HG02678 (cell line): ENCODE measurements at regions not wholly inside any gene's neighbourhood (a gene's known extent, or its start where the extent isn't known, plus 50 kb on each side); places are given as distances from the start of the nearest gene placed in this dataset.
A peak's percentile ranks its signal among the peaks of the same experiment; 100 is the strongest.
"Not testable (repeated sequence)": the region's sequence is repeated elsewhere in the genome, so short reads cannot be mapped to it uniquely, and the experiment has no call there.

Experiments used
- ATAC-seq: cut with Tn5 transposase; IDR thresholded peaks from one replicate; pipeline ENCODE4 v1.9.1; 2021; ENCODE audit warnings: mild to moderate bottlenecking, moderate library complexity; ENCODE audit not compliant: unreplicated experiment

DNA sequence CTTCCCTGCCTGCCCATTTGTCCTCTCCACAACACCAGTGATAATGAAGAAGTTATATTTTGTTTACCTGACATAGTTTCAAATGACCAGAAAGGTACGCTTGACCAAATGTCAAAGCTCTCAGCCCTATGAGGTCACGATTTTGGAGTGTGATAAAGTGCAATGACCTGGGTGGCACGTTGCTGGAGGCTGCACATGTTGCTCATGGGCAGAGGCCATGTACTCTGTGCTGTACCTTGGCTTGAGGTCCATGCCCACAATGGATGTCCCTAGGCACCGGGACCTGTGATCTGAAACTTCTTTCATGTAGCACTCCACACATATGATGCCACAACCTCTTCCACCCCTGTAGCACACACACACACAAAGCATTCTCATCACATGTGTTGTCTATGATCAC is 164.0 kb upstream of the HEY2 start:
- no peak for ATAC-seq

GRCh38 chr6:125586074-125586473 is 163.4 kb upstream of the HEY2 start:
- ATAC-seq: no peak

GRCh38 chr6:125586605-125587004 is 162.8 kb upstream of the HEY2 start:
- no peak for ATAC-seq

GRCh38 chr6:125587666-125588632 is 161.5 kb upstream of the HEY2 start:
- no peak for ATAC-seq

- not testable (repeated sequence) for ATAC-seq
Measured at GRCh38 chr6:125591796-125592195, 157.6 kb upstream of the HEY2 start.

- ATAC-seq: no peak
Measured at GRCh38 chr6:125593746-125594145, 155.7 kb upstream of the HEY2 start.

GRCh38 chr6:125596020-125596419 is 153.4 kb upstream of the HEY2 start:
- ATAC-seq: no peak

DNA sequence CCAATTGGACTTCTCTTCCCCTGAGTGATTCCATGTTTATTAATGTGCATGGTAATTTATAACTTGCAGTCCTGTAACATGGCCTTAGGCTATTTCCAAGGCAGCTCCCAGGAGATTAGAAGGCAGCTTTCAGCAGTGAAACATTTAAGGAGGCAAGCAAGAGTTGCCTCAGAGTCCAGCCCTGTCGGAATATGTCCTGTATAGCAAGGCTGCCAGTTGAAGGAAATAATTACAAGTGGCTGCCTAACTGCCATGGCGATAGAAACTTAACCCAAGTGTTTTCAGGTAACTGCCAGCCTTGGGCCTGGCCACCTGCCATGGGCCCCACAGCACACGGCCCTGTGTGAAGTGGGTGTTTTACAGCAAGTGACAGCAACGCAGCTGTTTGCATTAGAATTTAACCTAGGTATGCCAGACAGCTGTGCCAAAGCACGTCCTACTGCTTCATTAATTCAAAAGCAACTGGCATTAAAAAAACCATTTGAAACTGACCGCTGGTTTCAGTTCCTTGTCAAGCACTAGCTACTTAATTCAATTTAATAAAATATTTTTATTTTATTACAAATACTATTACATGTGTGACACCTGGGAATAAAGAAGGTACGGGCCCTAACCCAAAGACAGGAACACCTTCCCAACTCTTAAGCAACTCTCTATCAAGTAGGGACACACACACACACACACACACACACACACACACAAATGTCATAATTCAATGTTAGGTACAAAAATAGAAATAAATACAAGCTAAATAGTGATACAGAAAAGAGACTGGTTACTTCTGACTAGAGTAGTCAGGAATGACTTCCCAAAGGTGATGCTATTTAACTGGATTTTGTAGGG is 151.8 kb upstream of the HEY2 start:
- ATAC-seq: peak; percentile 55

DNA sequence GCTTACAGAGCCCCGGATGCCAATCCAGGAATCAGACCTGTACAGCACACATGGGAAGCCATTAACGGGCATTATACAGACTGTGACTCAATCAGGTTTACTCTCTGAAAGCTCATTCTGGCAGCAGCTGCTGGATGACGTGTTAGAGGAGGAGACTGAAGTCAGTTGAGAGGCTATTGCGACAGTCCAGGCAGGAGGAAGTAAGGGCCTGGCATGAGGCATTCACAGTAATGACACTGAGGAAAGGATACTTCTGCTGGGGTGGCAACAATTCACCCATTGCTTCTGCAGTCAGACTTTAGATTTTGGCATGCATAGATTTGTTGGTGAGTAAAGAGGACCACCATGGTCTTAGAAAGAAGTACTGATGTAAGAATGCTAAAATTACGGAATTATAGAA is 151.0 kb upstream of the HEY2 start:
- no peak for ATAC-seq

DNA sequence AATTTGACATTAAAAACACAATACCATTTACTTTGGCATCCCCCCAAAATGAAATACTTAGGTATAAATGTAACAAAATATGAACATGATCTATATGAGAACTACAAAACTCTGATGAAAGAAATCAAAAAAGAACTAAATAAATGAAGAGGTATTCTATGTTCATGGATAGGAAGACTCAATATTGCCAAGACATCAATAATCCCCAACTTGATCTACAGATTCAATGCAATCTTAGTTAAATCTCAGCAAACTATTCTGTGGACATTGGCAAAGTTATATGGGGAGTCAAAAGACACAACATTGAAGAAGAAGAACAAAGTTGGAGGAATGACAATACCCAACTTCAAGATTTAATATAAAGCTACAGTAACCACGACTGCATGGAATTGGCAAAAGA is 145.2 kb upstream of the HEY2 start:
- ATAC-seq: no peak

GRCh38 chr6:125611573-125612344 is 137.7 kb upstream of the HEY2 start:
- no peak for ATAC-seq

GRCh38 chr6:125612345-125612846 is 137.0 kb upstream of the HEY2 start:
- no peak for ATAC-seq

GRCh38 chr6:125618629-125619028 is 130.8 kb upstream of the HEY2 start:
- no peak for ATAC-seq

GRCh38 chr6:125623085-125623484 is 126.3 kb upstream of the HEY2 start:
- ATAC-seq: no peak

DNA sequence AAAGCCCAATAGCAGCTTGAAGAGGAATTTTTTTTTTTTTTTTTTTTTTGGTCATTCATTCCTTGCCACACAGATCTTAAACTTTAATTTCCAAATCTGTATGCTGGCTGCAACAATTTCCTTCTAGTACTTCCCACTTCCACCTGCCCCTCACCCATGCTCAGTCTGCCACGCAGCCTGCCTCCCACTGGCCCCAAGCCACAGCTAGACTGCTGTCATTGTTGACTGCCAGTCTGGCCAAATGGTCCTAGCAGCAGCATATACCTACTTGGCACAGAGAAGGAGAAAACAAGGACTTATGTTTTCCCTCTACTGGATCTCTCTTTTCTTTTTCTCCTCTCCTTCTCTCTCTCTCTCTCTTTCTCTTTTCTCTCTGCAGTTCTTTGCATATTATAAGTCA is 118.3 kb upstream of the HEY2 start:
- no peak for ATAC-seq

DNA sequence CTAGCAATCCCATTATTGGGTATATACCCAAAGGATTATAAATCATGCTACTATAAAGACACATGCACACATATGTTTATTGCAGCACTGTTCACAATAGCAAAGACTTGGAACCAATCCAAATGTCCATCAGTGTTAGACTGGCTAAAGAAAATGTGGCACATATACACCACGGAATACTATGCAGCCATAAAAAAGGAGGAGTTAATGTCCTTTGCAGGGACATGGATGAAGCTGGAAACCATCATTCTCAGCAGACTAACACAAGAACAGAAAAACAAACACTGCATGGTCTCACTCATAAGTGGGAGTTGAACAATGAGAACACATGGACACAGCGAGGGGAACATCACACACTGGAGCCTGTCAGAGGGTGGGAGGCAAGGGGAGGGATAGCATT is 113.4 kb upstream of the HEY2 start:
- ATAC-seq: not testable (repeated sequence)

DNA sequence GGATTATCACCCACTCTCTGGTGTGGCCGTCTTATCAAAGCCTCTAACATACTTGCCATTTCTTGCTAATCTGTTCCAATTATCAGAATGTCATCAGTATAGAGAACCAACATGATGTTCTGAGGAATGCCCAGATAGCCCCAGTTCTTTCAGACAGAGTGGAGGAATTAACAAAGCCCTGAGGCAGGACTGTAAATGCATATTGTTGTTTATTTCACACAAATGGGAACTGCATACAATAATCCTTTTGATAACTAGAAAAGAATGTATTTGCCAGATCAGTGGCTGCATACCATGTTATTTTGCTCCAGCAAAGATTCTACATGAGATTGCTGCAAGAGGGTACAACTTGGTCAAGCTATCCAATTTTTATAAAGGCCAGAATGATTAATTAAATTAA is 112.8 kb upstream of the HEY2 start:
- ATAC-seq: no peak

DNA sequence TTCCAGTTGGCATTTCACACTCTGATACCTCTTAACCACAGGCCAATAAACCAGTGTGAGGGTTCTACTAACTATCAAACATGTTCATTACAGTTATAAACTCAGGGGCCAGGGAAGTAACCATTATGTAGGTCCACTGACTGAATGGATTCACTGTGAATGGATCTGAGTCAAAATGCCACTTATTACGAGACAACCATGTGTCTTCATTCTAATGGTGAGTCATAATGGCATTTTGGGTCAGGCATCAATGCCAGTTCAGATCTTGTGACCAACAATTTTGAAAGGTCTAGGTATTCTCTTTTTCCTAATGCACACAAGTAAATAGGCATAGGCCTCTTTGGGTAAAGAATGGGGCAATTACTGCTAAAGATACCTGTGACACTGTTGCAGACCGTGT is 112.2 kb upstream of the HEY2 start:
- no peak for ATAC-seq

- no peak for ATAC-seq
Measured at GRCh38 chr6:125639466-125640020, 109.9 kb upstream of the HEY2 start.

- no peak for ATAC-seq
Measured at GRCh38 chr6:125640441-125641150, 108.8 kb upstream of the HEY2 start.
